GM12878 (cell line): ENCODE measurements at regions not wholly inside any gene's neighbourhood (a gene's known extent, or its start where the extent isn't known, plus 50 kb on each side); places are given as distances from the start of the nearest gene placed in this dataset.

Source experiments
- ATAC-seq: fragments of 200-7000 bp; cut with Tn5 transposase; 3 replicates; pipeline ENCODE4 v1.9.1; 2020; ENCODE audit warnings: mild to moderate bottlenecking, moderate library complexity
- BruUV-seq: library from RNA; stranded (reverse); fragments of 400-500 nt; replicated peaks from 2 replicates; lab custom pipeline; 2021; lab: Mats Ljungman, UMichigan
- CTCF ChIA-PET: fragments of 300-600 bp; sonication (Branson Sonifier 250); formaldehyde crosslinking; extraction: SDS; loops from one replicate; lab custom pipeline; 2021; ENCODE audit warnings: inconsistent platforms; lab: Yijun Ruan, JAX
- POLR2A ChIA-PET: fragments of 350-600 bp; formaldehyde crosslinking; extraction: SDS; loops from one replicate; lab custom pipeline; 2021; ENCODE audit warnings: inconsistent platforms; lab: Charles Lee
- RAD21 ChIA-PET: fragments of 300-600 bp; sonication (Branson Sonifier 250); formaldehyde crosslinking; loops from one replicate; lab custom pipeline; 2023; ENCODE audit warnings: antibody characterized with exemption; ENCODE audit not compliant: unreplicated experiment; lab: Charles Lee
- SMC1A ChIA-PET: fragments of 300-600 bp; sonication (Branson Sonifier 250); formaldehyde crosslinking; loops from one replicate; lab custom pipeline; 2023; ENCODE audit not compliant: unreplicated experiment, uncharacterized antibody; lab: Charles Lee
- DNase-seq: peaks from one replicate; pipeline ENCODE4 v3.0.0-alpha.2; 2011; ENCODE audit warnings: low read depth, low spot score
- FAIRE-seq: peaks from 3 replicates; lab custom pipeline; 2011; peaks lifted over from hg19 to GRCh38; lab: Jason Lieb, UNC
- H2AFZ ChIP-seq: 2 replicates; pipeline ENCODE4 v1.6.0; 2011; ENCODE audit warnings: low read depth, low read length, control low read depth; ENCODE audit not compliant: control insufficient read depth
- H3K27ac ChIP-seq: 2 replicates; pipeline ENCODE4 v1.5.1; 2011; ENCODE audit warnings: control low read depth; ENCODE audit not compliant: control insufficient read depth, insufficient read depth
- H3K27me3 ChIP-seq, 2 experiments: replicated peaks in 1 of 2; 2 replicates each; pipeline versions ENCODE4 v1.6.0 to v1.6.1; 2011; ENCODE audit warnings: low read length in 1 of 2; ENCODE audit not compliant: control insufficient read depth in 2 of 2, insufficient read depth in 2 of 2
- H3K36me3 ChIP-seq, 2 experiments: 2 replicates each; pipeline ENCODE4 v1.5.1; 2011; ENCODE audit warnings: low read length in 1 of 2; ENCODE audit not compliant: control insufficient read depth in 2 of 2, insufficient read depth in 2 of 2
- H3K4me1 ChIP-seq: 2 replicates; pipeline ENCODE4 v1.6.1; 2011; ENCODE audit warnings: mild to moderate bottlenecking, low read length, moderate library complexity, mixed read lengths; ENCODE audit not compliant: control insufficient read depth, insufficient read depth
- H3K4me2 ChIP-seq: 2 replicates; pipeline ENCODE4 v1.6.0; 2011; ENCODE audit warnings: control low read depth; ENCODE audit not compliant: control insufficient read depth, insufficient read depth
- H3K4me3 ChIP-seq: fragments of 200-600 bp; sonication (generic); 2 replicates; pipeline ENCODE4 v1.5.1; 2016
- H3K79me2 ChIP-seq: 2 replicates; pipeline ENCODE4 v1.6.0; 2011; ENCODE audit warnings: low read length; ENCODE audit not compliant: control insufficient read depth, insufficient read depth
- H3K9ac ChIP-seq: 2 replicates; pipeline ENCODE4 v1.8.0; 2011; ENCODE audit warnings: low read length, control low read depth, mixed read lengths; ENCODE audit not compliant: control insufficient read depth, insufficient read depth
- H3K9me3 ChIP-seq: replicated peaks from 3 replicates; pipeline ENCODE4 v1.5.1; 2011; ENCODE audit warnings: mild to moderate bottlenecking, low read length; ENCODE audit not compliant: control insufficient read depth, insufficient read depth
- H4K20me1 ChIP-seq: 2 replicates; pipeline ENCODE4 v1.6.0; 2011; ENCODE audit not compliant: control insufficient read depth, insufficient read depth
- BCL11A ChIP-seq: IDR thresholded peaks from 2 replicates; pipeline ENCODE4 v1.6.1; 2011; ENCODE audit warnings: low read depth, low read length
- BCL3 ChIP-seq: IDR thresholded peaks from 2 replicates; pipeline ENCODE4 v1.6.1; 2011; ENCODE audit warnings: borderline replicate concordance, low read depth, mild to moderate bottlenecking, moderate library complexity, low read length; ENCODE audit not compliant: insufficient read depth, poor library complexity, severe bottlenecking
- CBX3 ChIP-seq: fragments of 200-600 bp; sonication (generic); IDR thresholded peaks from 2 replicates; pipeline ENCODE4 v1.6.1; 2016; ENCODE audit warnings: low read depth, borderline replicate concordance
- CUX1 ChIP-seq: IDR thresholded peaks from 2 replicates; pipeline ENCODE4 v1.6.1; 2012; ENCODE audit warnings: improper control_type of control experiment, low read depth, low read length; ENCODE audit not compliant: insufficient replicate concordance
- EGR1 ChIP-seq, 2 experiments: IDR thresholded peaks; 1 replicate in 1 of 2; 2 replicates in 1 of 2; pipeline ENCODE4 v1.6.1; 2011 to 2012; ENCODE audit warnings: low read depth in 2 of 2, low read length in 2 of 2, borderline replicate concordance in 1 of 2, mild to moderate bottlenecking in 1 of 2, moderate library complexity in 1 of 2
- HDAC6 ChIP-seq: fragments of 200-600 bp; sonication (generic); IDR thresholded peaks from one replicate; pipeline ENCODE4 v1.8.0; 2017; ENCODE audit warnings: antibody characterized with exemption; ENCODE audit not compliant: unreplicated experiment
- MXI1 ChIP-seq: fragments of 150-350 bp; IDR thresholded peaks from 2 replicates; pipeline ENCODE4 v1.6.1; 2011; ENCODE audit warnings: low read depth, mild to moderate bottlenecking, inconsistent platforms, low read length, improper control_type of control experiment
- POLR2A ChIP-seq: IDR thresholded peaks from 2 replicates; pipeline ENCODE4 v1.6.1; 2011; ENCODE audit warnings: low read depth, mild to moderate bottlenecking, low read length
- SPI1 ChIP-seq: IDR thresholded peaks from 2 replicates; pipeline ENCODE4 v1.6.1; 2011; ENCODE audit warnings: low read depth, mild to moderate bottlenecking, low read length, moderate library complexity, borderline replicate concordance; ENCODE audit not compliant: insufficient read depth
- ZNF24 ChIP-seq: fragments of 450-650 bp; IDR thresholded peaks from 2 replicates; pipeline ENCODE4 v1.6.1; 2017; ENCODE audit warnings: antibody characterized with exemption, mild to moderate bottlenecking
- WGBS: methylation state at CpG from one replicate; pipeline ENCODE4 v1.1.6; 2016; ENCODE audit warnings: low lambda C conversion rate; ENCODE audit not compliant: insufficient replicate concordance, insufficient coverage; ENCODE audit errors: missing lambda C conversion rate; 5-methylcytosine and 5-hydroxymethylcytosine counted together
- in situ Hi-C: fragments of 300-500 bp; cut with MboI; formaldehyde crosslinking; loops from 9 replicates; pipeline ENCODE4 v1.14.3; 2018; ENCODE audit warnings: mixed read lengths
- intact Hi-C: fragments of 100-400 bp; cut with micrococcal nuclease; formaldehyde crosslinking; loops from one replicate; pipeline ENCODE4 v1.14.2; 2022; ENCODE audit not compliant: unreplicated experiment

- H3K4me3 ChIP-seq, result no peak overlapping the region
- FAIRE-seq (no peak), DNase-seq (no peak), ATAC-seq (no peak)
- no peaks in the 10 kb centered on the region for H3K79me2 ChIP-seq
- no peak overlapping the region for H3K27ac ChIP-seq
- ChIA-PET RAD21 (no interaction called here), CTCF (no interaction called here), POLR2A (interaction anchor here (0.7 kb wide), 1 partner anchor 633 kb away, joined by 3 read pairs; no protein-coding TSS in a partner anchor)
- no peaks in the 10 kb centered on the region for H3K36me3 ChIP-seq
- H3K9me3 ChIP-seq, result peaks cover 5% of the 10 kb centered on the region; the same call in 1 of the 3 replicates
- H3K4me1 ChIP-seq, result peaks cover 3% of the 10 kb centered on the region; the same call in 1 of the 2 replicates
- no peak overlapping the region for H3K9ac ChIP-seq
- H3K4me2 ChIP-seq, result no peak overlapping the region
- WGBS, result 89% methylated on average over 3 of the region's 3 CpGs
- intact Hi-C loops, result loop anchor here (5.0 kb wide), 1 partner anchor 579 kb away; no protein-coding TSS in a partner anchor
- H2AFZ ChIP-seq, result no peak overlapping the region
- no TSS peak for BruUV-seq
- in situ Hi-C loops, result loop anchor here (25.0 kb wide), 1 partner anchor 1534 kb away; no protein-coding TSS in a partner anchor
- 0 out of 4 replicates have a peak, but pooled peaks cover 0 to 2% of the 10 kb centered on the region in 2 experiments for H3K27me3 ChIP-seq
- peak; percentile 66 for TF ChIP-seq BCL3
- TF ChIP-seq BCL11A, result no peak
- TF ChIP-seq, all 136 proteins: peak for 1
- no peaks in the 10 kb centered on the region for H4K20me1 ChIP-seq
- SMC1A ChIA-PET, result interaction anchor here (0.7 kb wide), 1 partner anchor 488 kb away, joined by 3 read pairs; no protein-coding TSS in a partner anchor
Measured at GRCh38 chr2:111696226-111696625, 187.8 kb downstream of the ANAPC1 start.

- H3K27ac ChIP-seq, result no peak overlapping the region
- FAIRE-seq (no peak), ATAC-seq (no peak), DNase-seq (no peak)
- H3K36me3 ChIP-seq, result no peaks in the 10 kb centered on the region
- no peak overlapping the region for H3K4me2 ChIP-seq
- 0 out of 4 replicates have a peak, but pooled peaks cover 0 to 2% of the 10 kb centered on the region in 2 experiments for H3K27me3 ChIP-seq
- H3K9me3 ChIP-seq, result peaks cover 5% of the 10 kb centered on the region; the same call in 1 of the 3 replicates
- no peak overlapping the region for H3K9ac ChIP-seq
- CTCF ChIA-PET, result interaction anchor here (3.0 kb wide), 1 partner anchor 78 kb away, joined by 6 read pairs; no protein-coding TSS in a partner anchor
- intact Hi-C loops (loop anchor here (5.0 kb wide), 1 partner anchor 580 kb away; no protein-coding TSS in a partner anchor), in situ Hi-C loops (loop anchor here (25.0 kb wide), 1 partner anchor 1535 kb away; no protein-coding TSS in a partner anchor)
- POLR2A ChIA-PET, result no interaction called here
- no peak overlapping the region for H3K4me3 ChIP-seq
- WGBS, result 77% methylated on average over 8 of the region's 8 CpGs
- H3K4me1 ChIP-seq, result peaks cover 3% of the 10 kb centered on the region; the same call in 1 of the 2 replicates
- no TSS peak for BruUV-seq
- no peak overlapping the region for H2AFZ ChIP-seq
- SMC1A ChIA-PET, result no interaction called here
- no peaks in the 10 kb centered on the region for H4K20me1 ChIP-seq
- no peaks in the 10 kb centered on the region for H3K79me2 ChIP-seq
- RAD21 ChIA-PET, result no interaction called here
- no peak for TF ChIP-seq HDAC6
- no peak for TF ChIP-seq CUX1
- TF ChIP-seq POLR2A, result no peak
- no peak for TF ChIP-seq ZNF24
- TF ChIP-seq MXI1, result no peak
- no peak for TF ChIP-seq EGR1 (IDR thresholded peaks at IDR 0.05; ENCODE audit: borderline replicate concordance in 1 of 2, low read depth in 2 of 2, low read length in 2 of 2)
- TF ChIP-seq CBX3, result no peak
- TF ChIP-seq SPI1, result no peak
Measured at GRCh38 chr2:111697560-111697959, 186.4 kb downstream of the ANAPC1 start.
